NCI-H1417 treated with DMSO at 0.1 percent for 48 hours (cell line): ENCODE measurements at regions not wholly inside any gene's neighbourhood (a gene's known extent, or its start where the extent isn't known, plus 50 kb on each side); places are given as distances from the start of the nearest gene placed in this dataset.

Source experiments
- DNase-seq: peaks from one replicate; lab custom pipeline; 2025; lab: John Stamatoyannopoulos, UW

DNA sequence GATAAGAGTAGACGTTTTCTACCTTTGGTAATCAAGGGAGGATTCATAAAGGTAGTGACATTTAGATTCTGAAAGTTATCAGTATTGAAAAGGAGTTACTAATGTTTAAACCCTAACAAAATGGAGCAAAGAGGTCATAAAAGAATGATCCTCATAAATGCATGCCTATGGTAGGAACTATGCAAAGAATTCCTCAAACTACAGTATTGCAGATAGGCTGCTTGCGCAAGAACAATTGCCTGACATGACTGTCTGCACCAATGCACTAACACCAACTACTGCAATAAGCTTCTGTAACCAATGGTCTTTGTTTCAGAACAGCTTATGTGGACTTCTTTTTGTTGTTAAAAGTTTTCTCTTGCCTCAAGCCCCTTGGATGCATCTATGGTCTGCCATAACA is 597.3 kb upstream of the ADGRL4 start:
- no peak for DNase-seq

DNA sequence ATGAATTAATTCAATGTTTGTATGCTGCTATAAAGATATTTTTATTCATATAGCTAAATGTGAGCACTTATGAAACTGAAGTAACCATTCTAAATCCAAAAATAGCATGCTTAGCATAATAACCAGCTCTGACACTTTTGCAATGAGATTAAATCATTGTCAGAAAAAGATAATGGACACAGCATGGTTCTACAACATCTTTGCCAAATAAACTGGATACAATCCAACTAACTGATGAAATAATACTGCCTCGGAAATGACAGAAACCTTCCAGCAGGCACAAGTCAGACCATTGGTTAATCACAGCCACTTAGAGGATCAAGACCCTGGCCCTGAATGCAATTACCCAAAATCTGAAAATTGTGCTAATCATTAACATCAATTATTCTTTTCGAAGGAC is 592.7 kb upstream of the ADGRL4 start:
- DNase-seq = no peak

DNA sequence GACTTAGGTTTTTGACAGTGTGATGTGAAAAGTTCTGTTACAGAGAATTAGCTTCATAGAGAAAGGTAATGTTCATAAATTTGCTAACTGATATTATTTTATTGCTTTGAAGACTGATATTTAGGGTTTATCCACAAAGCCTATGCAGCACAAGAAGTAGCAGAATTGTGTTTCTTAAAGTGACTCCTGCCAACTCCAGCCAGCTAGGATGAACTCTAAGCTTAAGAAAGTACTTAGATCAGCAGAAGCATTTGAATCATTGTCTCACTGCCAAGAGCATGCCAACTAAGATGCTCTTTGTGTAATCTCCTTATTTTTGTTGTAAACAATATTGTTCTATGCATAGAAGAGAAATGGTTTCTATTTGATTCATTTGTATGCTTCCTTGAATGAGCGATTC is 589.4 kb upstream of the ADGRL4 start:
- no peak for DNase-seq

DNA sequence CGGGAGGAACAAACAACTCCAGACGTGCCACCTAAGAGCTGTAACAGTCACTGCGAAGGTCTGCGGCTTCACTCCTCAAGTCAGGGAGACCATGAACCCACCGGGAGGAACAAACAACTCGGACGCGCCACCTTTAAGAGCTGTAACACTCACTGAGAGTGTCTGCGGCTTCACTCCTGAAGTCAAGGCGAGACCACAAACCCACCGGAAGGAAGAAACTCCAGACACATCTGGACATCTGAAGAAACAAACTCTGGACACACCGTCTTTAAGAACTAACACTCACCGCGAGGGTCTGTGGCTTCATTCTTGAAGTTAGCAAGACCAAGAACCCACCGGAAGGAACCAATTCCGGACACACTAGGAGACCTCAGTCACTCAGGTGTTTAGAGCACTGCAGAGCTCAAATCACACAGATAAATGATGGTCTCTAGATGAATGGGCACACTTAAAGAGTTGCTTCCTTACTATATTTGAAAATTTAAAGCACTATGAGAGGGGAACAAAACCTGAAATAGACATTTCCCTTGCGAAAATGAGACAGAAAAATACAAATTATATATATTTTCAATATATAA is 587.7 kb upstream of the ADGRL4 start:
- no peak for DNase-seq

DNA sequence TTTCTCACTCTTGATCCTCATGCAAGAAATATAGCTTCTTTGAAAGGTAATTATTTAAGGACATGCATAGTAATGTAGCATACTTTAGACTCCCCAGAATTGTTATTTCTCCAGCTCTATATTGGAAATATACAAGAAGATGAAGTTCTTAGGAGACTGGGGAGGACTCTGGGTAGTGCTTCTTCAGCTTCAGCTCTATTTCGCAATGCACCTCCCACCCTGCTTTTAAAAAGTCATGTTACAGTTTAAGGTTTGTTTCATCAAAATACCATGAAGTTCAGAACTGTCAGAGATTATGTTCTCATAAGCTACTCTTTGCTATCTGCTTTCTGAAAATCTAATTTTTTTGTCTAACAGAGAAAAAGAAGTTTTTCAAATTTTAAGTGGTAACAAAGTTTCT is 586.2 kb upstream of the ADGRL4 start:
- DNase-seq = no peak

DNA sequence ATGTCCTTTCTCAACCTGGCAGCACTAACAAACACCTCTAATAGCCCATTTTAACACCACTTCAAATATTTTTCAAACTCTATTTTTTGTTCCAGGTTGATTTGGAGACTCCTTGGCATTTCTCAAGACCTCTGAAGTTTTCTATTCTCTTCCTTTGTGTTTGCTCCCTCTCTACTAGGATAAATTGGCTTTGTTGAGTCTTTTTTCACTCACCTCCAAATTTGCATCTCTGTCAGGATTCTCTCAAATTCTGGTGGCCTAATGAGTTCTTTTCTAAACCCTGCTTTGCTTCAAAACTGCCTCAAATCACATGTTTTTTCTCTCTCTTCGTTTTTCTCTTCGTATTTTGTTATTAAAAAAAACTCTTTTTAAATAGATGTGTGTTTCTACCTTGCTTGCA is 582.2 kb upstream of the ADGRL4 start:
- no peak for DNase-seq

DNA sequence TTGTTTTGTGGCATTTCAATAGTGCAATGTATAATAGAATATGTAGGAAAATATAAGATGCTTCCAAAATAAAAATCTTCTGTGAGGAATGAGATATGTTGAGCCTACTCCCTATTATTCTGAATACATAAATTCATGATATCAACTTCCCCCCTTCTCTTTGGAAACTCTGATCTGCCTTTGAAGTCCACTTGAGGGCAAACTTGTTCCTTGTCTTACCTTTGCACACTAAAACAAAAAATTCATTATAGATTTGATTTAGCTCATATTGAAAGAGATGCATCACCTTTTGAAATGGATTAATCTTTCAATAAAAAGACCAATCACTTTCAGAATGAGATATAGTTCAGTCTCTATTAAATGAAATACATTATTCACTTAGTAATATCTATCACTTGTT is 580.7 kb upstream of the ADGRL4 start:
- DNase-seq = no peak

DNA sequence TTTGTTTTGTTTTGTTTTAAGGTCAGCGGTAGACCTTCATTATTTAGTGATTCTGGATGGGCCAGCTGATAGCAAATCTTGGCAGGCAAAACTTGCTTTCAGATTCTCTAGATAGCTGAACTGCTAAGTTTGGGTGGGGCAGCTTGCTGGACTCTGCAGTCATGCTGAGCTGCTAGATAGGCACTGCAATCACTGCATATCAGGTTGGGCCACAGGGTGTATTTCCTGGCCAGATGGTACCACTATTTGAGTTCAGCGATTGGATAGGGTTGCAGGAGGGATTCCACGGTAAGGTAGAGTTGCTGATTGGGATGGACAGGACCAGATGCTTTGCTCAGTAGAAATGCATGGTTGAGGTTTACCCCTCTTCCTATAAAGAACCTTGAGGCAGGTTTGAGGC is 579.3 kb upstream of the ADGRL4 start:
- no peak for DNase-seq

DNA sequence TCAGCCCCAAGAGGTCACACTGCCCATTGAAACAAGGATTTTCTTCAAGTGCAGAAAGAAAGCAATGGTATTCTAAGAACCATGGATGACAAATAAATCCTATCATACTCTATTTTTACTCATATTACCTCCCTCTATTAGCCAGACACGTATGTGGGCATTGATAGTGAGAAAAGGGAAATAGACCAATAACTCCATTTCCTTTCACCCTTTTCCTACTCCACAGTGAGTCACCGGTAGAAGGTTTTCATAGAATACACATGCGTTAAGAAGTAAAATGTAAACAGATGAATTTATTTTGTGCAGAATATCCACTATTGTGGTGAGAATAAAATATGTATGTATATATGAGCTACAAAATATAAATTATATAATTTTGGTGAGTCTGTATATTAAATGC is 568.9 kb upstream of the ADGRL4 start:
- DNase-seq = no peak

DNA sequence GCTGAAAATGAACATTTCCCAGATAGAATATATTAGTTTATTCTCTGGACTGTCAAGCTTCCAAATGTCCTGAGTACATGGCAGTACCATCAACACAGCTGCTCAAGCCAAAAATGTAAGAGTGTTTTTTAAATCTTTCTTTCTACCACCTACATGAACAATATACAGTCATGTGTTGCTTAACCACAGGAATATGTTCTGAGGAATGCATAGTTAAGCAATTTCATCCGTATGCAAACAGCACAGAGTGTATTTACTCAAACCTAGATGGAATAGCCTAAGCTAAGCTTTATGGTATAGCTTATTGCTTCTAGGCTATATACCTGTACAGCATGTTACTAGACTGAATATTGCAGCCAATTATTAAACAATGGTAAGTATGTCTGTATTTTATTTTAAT is 561.9 kb upstream of the ADGRL4 start:
- no peak for DNase-seq

DNA sequence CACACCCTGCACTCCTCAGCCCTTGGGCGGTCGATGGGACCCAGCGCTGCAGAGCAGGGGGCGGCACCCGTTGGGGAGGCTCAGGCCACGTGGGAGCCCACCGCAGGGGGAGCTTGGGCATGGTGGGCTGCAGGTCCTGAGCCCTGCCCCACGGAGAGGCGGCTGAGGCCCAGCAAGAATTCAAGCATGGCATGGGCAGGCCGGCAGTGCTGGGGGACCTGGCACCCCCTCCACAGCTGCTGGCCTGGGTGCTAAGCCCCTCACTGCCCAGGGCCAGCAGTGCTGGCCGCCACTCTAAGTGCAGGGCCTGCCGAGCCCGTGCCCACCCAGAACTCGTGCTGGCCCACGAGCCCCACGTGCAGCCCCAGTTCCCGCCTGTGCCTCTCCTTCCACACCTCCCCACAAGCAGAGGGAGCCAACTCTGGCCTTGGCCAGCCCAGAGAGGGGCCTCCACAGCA is 555.0 kb upstream of the ADGRL4 start:
- no peak for DNase-seq

DNA sequence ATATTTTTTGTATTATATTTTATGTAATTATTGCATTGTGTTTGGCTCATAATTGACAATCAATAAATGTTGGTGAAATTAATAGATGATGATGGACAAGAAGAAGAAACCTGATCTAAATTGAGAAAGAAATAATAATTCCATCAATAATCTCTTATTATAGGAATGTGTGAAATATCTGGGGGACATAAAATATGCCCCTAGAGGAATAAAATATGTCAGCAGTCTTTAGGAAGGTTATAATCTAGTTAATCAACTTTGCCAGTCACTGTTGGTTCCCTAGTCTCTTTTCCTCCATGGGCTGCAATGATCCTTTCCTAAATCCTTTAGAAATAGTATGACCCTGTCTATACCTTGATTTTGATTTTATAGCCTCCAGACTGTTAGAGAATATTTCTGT is 549.7 kb upstream of the ADGRL4 start:
- no peak for DNase-seq

DNA sequence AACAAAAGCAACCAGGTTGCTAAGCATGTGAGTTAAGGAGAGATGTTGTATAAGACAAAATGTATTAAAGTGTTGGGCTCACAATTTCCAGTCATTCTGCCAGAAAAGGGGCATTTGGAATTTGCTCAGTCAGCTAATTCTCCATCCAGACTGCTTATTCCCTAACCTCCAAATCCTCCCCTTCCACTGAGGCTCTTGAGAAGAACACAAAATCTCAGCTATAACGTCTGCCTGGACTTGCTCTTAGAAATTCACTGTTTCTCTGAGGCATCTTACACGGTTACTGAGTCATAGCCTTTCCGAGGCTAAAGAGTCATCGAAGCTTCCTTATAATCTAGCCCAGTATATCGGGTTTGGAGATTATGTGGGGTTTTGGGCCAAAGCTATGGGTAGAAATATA is 548.2 kb upstream of the ADGRL4 start:
- DNase-seq = no peak

DNA sequence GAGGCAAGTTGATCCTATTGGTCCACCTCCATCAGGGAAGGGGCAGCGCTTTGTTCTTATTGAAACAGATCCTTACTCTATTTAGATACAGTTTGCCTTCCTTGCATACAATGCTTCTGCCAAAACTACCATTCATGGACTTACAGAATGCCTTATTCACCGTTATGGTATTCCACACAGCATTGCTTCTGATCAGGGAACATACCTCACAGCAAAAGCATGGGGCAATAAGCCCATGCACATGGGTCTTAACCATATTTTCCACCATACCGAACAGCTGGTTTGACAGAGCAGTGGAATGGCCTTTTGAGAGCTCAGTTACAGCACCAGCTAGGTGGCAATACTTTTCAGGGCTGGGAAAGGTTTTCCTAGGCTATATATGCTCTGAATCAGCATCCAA is 544.8 kb upstream of the ADGRL4 start:
- DNase-seq = no peak

DNA sequence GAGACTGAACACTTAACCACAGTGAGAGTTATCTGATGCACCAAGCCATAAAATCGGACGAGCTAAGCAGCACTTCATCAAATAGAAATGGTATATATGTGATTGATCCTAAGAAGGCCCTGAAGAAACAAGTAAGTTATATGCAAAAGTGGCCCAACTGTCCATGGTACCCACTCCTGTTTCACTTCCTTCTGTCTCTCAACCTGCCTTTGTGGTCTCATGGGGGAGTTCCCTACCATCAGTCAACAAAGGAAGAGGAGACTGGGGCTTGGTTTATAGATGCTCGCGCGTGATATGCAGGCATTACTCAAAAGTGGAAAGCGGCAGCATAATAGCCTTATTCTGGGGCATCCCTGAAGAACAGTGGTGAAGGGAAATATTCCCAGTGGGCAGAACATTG is 543.9 kb upstream of the ADGRL4 start:
- no peak for DNase-seq

DNA sequence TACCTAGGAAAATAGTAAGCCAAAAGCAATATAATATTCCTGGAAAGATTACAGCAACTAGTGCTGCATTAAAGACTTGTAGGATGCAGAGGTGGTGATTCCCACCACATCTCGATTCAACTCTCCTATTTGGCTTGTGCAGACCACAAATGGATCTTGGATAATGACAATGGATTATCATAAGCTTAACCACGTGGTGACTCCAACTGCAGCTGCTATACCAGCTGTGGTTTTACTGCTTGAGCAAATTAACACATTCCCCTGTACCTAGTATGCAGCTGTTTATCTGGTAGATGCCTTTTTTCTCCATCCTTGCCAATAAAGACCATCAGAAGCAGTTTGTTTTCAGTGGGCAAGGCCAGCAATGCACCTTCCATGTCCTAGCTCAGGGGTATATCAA is 542.7 kb upstream of the ADGRL4 start:
- DNase-seq = no peak

DNA sequence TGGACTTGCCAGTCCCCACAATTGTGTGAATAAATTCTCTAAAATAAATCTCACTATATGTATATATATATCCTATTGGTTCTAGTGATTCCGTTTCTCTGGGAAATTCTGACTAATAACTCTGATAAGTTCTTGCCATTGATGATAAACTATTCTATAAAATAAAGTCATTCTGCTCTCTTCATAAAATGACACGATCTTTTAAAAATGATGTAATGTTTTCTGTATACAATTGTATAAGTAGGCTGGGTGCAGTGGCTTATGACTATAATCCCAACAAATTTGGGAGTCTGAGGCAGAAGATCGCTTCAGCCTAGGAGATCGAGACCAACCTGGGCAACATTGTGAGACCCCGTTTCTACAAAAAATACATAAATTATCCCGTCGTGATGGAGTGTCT is 541.0 kb upstream of the ADGRL4 start:
- no peak for DNase-seq

DNA sequence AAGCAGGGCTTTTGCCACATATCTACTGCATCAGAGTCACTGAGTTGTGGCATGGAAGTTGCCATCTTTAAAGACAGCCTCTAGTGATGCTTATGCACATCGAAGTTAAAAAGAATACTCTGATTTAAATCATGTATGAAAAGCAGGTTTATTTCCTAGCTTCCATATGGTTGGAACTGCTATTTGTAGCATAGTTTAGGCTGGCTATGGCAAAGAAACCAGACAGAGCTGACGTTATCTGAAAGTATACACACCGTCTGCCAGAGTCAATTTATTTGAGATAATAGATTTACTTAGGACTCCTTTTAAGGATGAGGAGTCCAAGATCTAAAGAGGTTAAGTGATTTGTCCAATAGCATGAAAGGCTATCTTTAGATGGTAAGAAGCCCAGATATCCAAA is 536.9 kb upstream of the ADGRL4 start:
- DNase-seq = no peak

DNA sequence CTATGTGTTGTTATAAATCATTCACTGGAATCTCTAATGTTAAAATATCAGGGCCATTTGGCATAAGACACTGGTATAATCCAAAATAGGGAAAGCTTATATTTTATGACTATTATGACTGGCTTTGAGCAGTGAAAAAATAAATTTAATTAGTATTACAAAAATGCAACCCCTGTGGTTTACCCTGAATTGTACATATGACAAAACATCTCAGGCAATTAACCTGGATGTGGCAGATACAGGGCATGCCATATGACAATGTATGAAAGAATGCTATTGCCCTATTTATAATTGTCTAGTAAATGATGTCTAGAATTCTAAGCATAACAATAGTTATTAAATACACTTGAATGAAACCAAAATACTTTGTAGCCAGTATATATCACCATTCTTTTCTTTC is 532.5 kb upstream of the ADGRL4 start:
- DNase-seq = no peak

DNA sequence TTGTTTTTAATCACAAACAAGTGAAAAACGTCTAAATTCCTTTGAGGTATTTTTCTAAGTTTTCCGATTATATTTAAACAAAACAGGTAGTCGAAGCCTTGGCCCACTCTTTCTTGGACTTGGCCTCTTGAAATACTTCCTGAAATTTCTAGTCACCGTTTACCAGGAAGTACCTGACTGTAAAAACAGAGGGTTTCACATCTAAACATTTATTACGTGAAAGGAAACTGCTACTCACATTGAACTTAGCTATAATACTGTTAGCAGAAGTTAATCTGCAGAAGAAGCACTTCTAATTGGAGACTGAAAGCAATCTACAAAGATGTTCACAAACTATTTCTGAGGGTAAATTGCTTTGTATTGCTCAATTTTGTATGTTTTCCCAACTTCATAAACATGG is 526.0 kb upstream of the ADGRL4 start:
- DNase-seq = no peak

DNA sequence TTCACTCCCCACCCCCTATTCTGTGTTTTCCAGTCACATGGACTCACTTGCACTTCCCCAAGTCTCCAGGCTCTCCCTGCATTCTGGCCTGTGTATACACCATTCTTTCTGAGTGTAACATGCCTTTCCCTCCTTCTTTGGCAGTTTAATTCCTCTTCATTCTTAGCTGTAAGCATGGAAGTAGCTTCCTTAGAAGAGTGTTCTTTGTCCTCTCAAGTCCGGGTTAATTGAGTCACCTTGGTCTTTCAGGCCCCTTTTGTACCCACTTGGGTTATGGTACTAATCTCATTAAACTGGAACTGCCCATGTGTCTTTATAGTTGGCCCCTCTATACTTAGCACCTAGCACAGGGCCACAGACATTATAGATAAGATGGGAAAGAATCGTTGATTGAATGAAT is 525.3 kb upstream of the ADGRL4 start:
- DNase-seq = no peak

DNA sequence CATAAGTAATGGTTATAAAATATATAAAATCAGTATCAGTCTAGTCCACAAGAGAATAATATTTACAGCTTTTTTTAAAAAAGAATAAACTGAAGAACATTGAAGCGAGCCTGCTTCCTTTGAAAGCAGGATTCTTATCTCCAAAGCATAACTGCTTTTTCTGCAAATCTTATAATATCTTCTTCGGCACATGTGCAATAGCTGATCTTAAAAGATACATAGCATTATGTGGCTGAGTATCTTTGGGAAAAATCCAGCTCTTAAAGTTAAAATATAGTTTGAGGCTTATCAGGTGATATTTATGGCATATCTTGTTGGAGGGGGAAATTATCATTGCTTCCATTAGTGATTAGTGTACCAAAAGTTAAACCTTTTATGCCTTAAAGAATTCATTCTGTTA is 523.9 kb upstream of the ADGRL4 start:
- DNase-seq = no peak

DNA sequence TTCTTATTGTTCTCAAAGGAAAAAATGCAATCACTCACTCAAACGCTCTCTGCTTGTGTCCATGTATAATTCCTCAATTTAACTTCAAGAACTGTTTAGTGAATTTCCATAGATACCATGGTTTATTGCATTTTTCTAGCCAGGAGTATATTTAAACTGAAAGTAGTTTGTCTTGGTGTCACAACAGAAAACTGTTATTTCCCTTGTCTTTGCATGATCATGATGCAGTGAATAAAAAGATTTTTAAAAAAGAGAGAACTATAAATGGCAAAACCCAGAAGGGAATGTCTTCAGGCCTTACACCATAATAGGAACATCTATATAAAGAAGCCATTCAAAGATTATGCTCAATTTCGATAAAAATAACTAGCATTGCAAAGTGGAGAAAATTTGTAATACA is 523.5 kb upstream of the ADGRL4 start:
- DNase-seq = no peak

DNA sequence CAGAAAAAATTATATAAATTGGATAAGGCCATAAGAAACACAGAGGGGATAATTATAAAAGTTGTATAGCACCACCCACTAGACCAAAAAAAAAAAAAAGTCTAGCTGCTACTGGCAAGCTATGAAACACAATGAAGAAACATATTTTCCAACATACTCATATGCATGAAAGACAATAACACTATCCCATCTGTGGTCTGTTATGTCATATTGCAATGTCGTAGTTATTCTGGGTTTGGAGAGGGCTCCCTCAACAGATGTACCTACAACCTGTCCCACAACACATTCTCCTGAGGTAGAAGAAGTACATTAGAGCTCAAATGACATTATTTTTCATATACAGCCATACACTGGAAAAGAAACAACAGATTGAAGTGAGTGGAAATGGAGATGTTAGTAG is 517.6 kb upstream of the ADGRL4 start:
- no peak for DNase-seq
